ENCODE measurements at regions not wholly inside any gene's neighbourhood (a gene's known extent, or its start where the extent isn't known, plus 50 kb on each side); places are given as distances from the start of the nearest gene placed in this dataset.

GRCh38 chr2:144181001-144181400, 338.9 kb downstream of the ZEB2 start:
- no peaks in the 10 kb centered on the region for H3K4me1 Mint-ChIP-seq (ENCODE audit: low read depth)
- no peaks in the 10 kb centered on the region for H3K9me3 Mint-ChIP-seq (ENCODE audit: low read depth)
- no peak for TF ChIP-seq CTCF (IDR thresholded peaks at IDR 0.05; ENCODE audit: unreplicated experiment)
- no peak overlapping the region for H3K27ac Mint-ChIP-seq
- H3K27me3 Mint-ChIP-seq: no peaks in the 10 kb centered on the region
- H3K4me3 Mint-ChIP-seq (ENCODE audit: low read depth): no peak overlapping the region
- no peak for DNase-seq (ENCODE audit: low spot score, unreplicated experiment)
- no peaks in the 10 kb centered on the region for H3K36me3 Mint-ChIP-seq (ENCODE audit: insufficient read depth)

GRCh38 chr2:144180131-144180530, 339.8 kb downstream of the ZEB2 start:
- no peak overlapping the region for H3K27ac Mint-ChIP-seq
- H3K27me3 Mint-ChIP-seq: no peaks in the 10 kb centered on the region
- H3K9me3 Mint-ChIP-seq (ENCODE audit: low read depth): no peaks in the 10 kb centered on the region
- no peaks in the 10 kb centered on the region for H3K36me3 Mint-ChIP-seq (ENCODE audit: insufficient read depth)
- DNase-seq (ENCODE audit: low spot score, unreplicated experiment): no peak
- no peak for TF ChIP-seq CTCF (IDR thresholded peaks at IDR 0.05; ENCODE audit: unreplicated experiment)
- H3K4me1 Mint-ChIP-seq (ENCODE audit: low read depth): no peaks in the 10 kb centered on the region
- H3K4me3 Mint-ChIP-seq (ENCODE audit: low read depth): no peak overlapping the region

- H3K9me3 Mint-ChIP-seq (ENCODE audit: low read depth): no peaks in the 10 kb centered on the region
- H3K36me3 Mint-ChIP-seq (ENCODE audit: insufficient read depth): no peaks in the 10 kb centered on the region
- no peaks in the 10 kb centered on the region for H3K4me1 Mint-ChIP-seq (ENCODE audit: low read depth)
- H3K27me3 Mint-ChIP-seq: no peaks in the 10 kb centered on the region
- TF ChIP-seq CTCF (IDR thresholded peaks at IDR 0.05; ENCODE audit: unreplicated experiment): no peak
- H3K27ac Mint-ChIP-seq: no peak overlapping the region
- no peak overlapping the region for H3K4me3 Mint-ChIP-seq (ENCODE audit: low read depth)
- DNase-seq (ENCODE audit: low spot score, unreplicated experiment): no peak
Observed at GRCh38 chr2:144170179-144170578, 349.7 kb downstream of the ZEB2 start.

GRCh38 chr2:144166743-144167142, 353.2 kb downstream of the ZEB2 start:
- Mint-ChIP-seq H3K4me3 (ENCODE audit: low read depth) (no peak overlapping the region), H3K27ac (no peak overlapping the region), H3K4me1 (ENCODE audit: low read depth) (peaks cover 2% of the 10 kb centered on the region), H3K9me3 (ENCODE audit: low read depth) (no peaks in the 10 kb centered on the region), H3K36me3 (ENCODE audit: insufficient read depth) (no peaks in the 10 kb centered on the region), H3K27me3 (no peaks in the 10 kb centered on the region)
- no peak for DNase-seq (ENCODE audit: low spot score, unreplicated experiment)
- no peak for TF ChIP-seq CTCF (IDR thresholded peaks at IDR 0.05; ENCODE audit: unreplicated experiment)

GRCh38 chr2:144165599-144166250, 354.2 kb downstream of the ZEB2 start:
- Mint-ChIP-seq H3K9me3 (ENCODE audit: low read depth) (no peaks in the 10 kb centered on the region), H3K4me3 (ENCODE audit: low read depth) (no peak overlapping the region), H3K27me3 (no peaks in the 10 kb centered on the region), H3K27ac (no peak overlapping the region), H3K36me3 (ENCODE audit: insufficient read depth) (no peaks in the 10 kb centered on the region), H3K4me1 (ENCODE audit: low read depth) (peaks cover 2% of the 10 kb centered on the region)
- no peak for DNase-seq (ENCODE audit: low spot score, unreplicated experiment)
- TF ChIP-seq CTCF (IDR thresholded peaks at IDR 0.05; ENCODE audit: unreplicated experiment): no peak

Measured in progenitor cell of endocrine pancreas (in vitro differentiated cells).